A549 (cell line): ENCODE measurements at regions not wholly inside any gene's neighbourhood (a gene's known extent, or its start where the extent isn't known, plus 50 kb on each side); places are given as distances from the start of the nearest gene placed in this dataset.

Experiments
- ATAC-seq, 2 experiments: fragments of 200-7000 bp in 1 of 2; fragments of >200 bp in 1 of 2; cut with Nextera tagmentation in 1 of 2; cut with Tn5 transposase in 1 of 2; 3 replicates each; pipeline versions ENCODE4 v1.8.0 to v1.9.1; 2018 to 2020; ENCODE audit warnings: mild to moderate bottlenecking in 1 of 2, moderate library complexity in 1 of 2
- CTCF ChIA-PET: fragments of 300-600 bp; sonication (Branson Sonifier 250); formaldehyde crosslinking; extraction: SDS; loops from one replicate; lab custom pipeline; 2021; ENCODE audit warnings: antibody characterized with exemption, inconsistent platforms; lab: Yijun Ruan, JAX
- POLR2A ChIA-PET: fragments of 350-600 bp; formaldehyde crosslinking; extraction: SDS; loops from one replicate; lab custom pipeline; 2021; ENCODE audit warnings: antibody characterized with exemption, inconsistent platforms; lab: Yijun Ruan, JAX
- DNase-seq, 2 experiments: peaks; one replicate each; pipeline versions ENCODE4 v3.0.0 to v3.0.0-alpha.2; 2011 to 2016; ENCODE audit warnings: low read depth in 1 of 2, low spot score in 1 of 2
- FAIRE-seq: peaks from 2 replicates; lab custom pipeline; 2011; peaks lifted over from hg19 to GRCh38; lab: Jason Lieb, UNC
- H3K27ac ChIP-seq, 2 experiments: fragments of >200 bp; sonication (Bioruptor Twin); formaldehyde crosslinking; 3 replicates each; pipeline ENCODE4 v1.5.1; 2016 to 2017
- H3K4me1 ChIP-seq: fragments of >200 bp; sonication (Bioruptor Twin); formaldehyde crosslinking; 3 replicates; pipeline ENCODE4 v1.6.1; 2016
- H3K4me2 ChIP-seq: fragments of >200 bp; sonication (Bioruptor Twin); formaldehyde crosslinking; 3 replicates; pipeline ENCODE4 v1.6.1; 2016
- H3K4me3 ChIP-seq: fragments of >200 bp; sonication (Bioruptor Twin); formaldehyde crosslinking; 3 replicates; pipeline ENCODE4 v1.5.1; 2016
- H3K9me3 ChIP-seq: fragments of >200 bp; sonication (Bioruptor Twin); formaldehyde crosslinking; 3 replicates; pipeline ENCODE4 v1.6.1; 2016
- BCL3 ChIP-seq: fragments of >200 bp; sonication (Bioruptor Twin); formaldehyde crosslinking; IDR thresholded peaks from 3 replicates; pipeline ENCODE4 v1.6.1; 2016
- BHLHE40 ChIP-seq: IDR thresholded peaks from 2 replicates; pipeline ENCODE4 v1.6.1; 2012; ENCODE audit warnings: low read depth, low read length, inconsistent platforms
- CEBPB ChIP-seq, 2 experiments: fragments of >200 bp in 1 of 2; sonication (Bioruptor Twin) in 1 of 2; formaldehyde crosslinking in 1 of 2; IDR thresholded peaks; 2 replicates each; pipeline ENCODE4 v1.6.1; 2012 to 2016
- HDAC2 ChIP-seq: fragments of 200-600 bp; sonication (generic); IDR thresholded peaks from 2 replicates; pipeline ENCODE4 v1.6.1; 2016
- HMGXB4 ChIP-seq: fragments of 250-450 bp; sonication (Bioruptor Pico); IDR thresholded peaks from 2 replicates; pipeline ENCODE4 v1.5.0; 2021; ENCODE audit warnings: mild to moderate bottlenecking, moderate library complexity, borderline replicate concordance
- JUN ChIP-seq, 2 experiments: fragments of >200 bp; sonication (Bioruptor Twin); formaldehyde crosslinking; IDR thresholded peaks; 2 replicates in 1 of 2; 3 replicates in 1 of 2; pipeline ENCODE4 v1.6.1; 2016 to 2017
- MAZ ChIP-seq: fragments of 150-350 bp; IDR thresholded peaks from 2 replicates; pipeline ENCODE4 v1.6.1; 2014; ENCODE audit warnings: antibody characterized with exemption, low read depth, low read length, borderline replicate concordance
- NPAS2 ChIP-seq: fragments of 250-450 bp; sonication (Bioruptor Pico); IDR thresholded peaks from 2 replicates; pipeline ENCODE4 v1.8.0; 2022; ENCODE audit warnings: mild to moderate bottlenecking, moderate library complexity, borderline replicate concordance
- RAD21 ChIP-seq, 2 experiments: fragments of >200 bp in 1 of 2; sonication (Bioruptor Twin) in 1 of 2; formaldehyde crosslinking in 1 of 2; IDR thresholded peaks in 1 of 2; conservative IDR thresholded peaks in 1 of 2; 2 replicates in 1 of 2; 3 replicates in 1 of 2; pipeline ENCODE4 v1.6.1; 2012 to 2018; ENCODE audit warnings: inconsistent platforms in 1 of 2
- RARB ChIP-seq: fragments of 250-450 bp; sonication (Bioruptor Pico); IDR thresholded peaks from 2 replicates; pipeline ENCODE4 v1.8.0; 2021; ENCODE audit warnings: mild to moderate bottlenecking, moderate library complexity
- RCOR1 ChIP-seq: fragments of 150-350 bp; IDR thresholded peaks from 2 replicates; pipeline ENCODE4 v1.6.1; 2014; ENCODE audit warnings: antibody characterized with exemption, low read length, low read depth
- TFCP2L1 ChIP-seq: fragments of 250-450 bp; sonication (Bioruptor Pico); IDR thresholded peaks from 2 replicates; pipeline ENCODE4 v1.5.0; 2021; ENCODE audit warnings: mild to moderate bottlenecking
- ZC3H11A ChIP-seq: fragments of 450-650 bp; IDR thresholded peaks from 2 replicates; pipeline ENCODE4 v1.6.1; 2014; ENCODE audit warnings: antibody characterized with exemption, mild to moderate bottlenecking
- ZSCAN20 ChIP-seq: fragments of 250-450 bp; sonication (Bioruptor Pico); IDR thresholded peaks from 2 replicates; pipeline ENCODE4 v1.8.0; 2022; ENCODE audit warnings: mild to moderate bottlenecking, moderate library complexity
- WGBS: methylation state at CpG from one replicate; pipeline ENCODE4 v1.1.6; 2017; ENCODE audit errors: missing lambda C conversion rate; 5-methylcytosine and 5-hydroxymethylcytosine counted together
- TF ChIP-seq, protein P1 (sequence below): IDR thresholded peaks from 2 replicates; pipeline ENCODE4 v1.6.1; 2012
- TF ChIP-seq, protein P2 (sequence below): fragments of >200 bp; sonication (Bioruptor Twin); formaldehyde crosslinking; IDR thresholded peaks from 3 replicates; pipeline ENCODE4 v1.5.1; 2016

- TF ChIP-seq, protein P1, sequence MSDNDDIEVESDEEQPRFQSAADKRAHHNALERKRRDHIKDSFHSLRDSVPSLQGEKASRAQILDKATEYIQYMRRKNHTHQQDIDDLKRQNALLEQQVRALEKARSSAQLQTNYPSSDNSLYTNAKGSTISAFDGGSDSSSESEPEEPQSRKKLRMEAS, result no peak
- no peak for TF ChIP-seq ZSCAN20 (CRISPR knock-in tag)
These were observed 507.8 kb downstream of the CD83 start (continued) for GRCh38 chr6:14625173-14625895.

- TF ChIP-seq CEBPB (IDR thresholded peaks at IDR 0.05) (no peak), HMGXB4 (CRISPR knock-in tag) (no peak), JUN (IDR thresholded peaks at IDR 0.05) (no peak), RARB (CRISPR knock-in tag) (no peak), MAZ (no peak), BCL3 (no peak), NPAS2 (CRISPR knock-in tag) (no peak)
- TF ChIP-seq, all 56 proteins: peak for 0
- FAIRE-seq, result no peak
These were observed 509.0 kb downstream of the CD83 start for GRCh38 chr6:14626556-14626955.

GRCh38 chr6:14630016-14630415, 512.4 kb downstream of the CD83 start:
- no peaks in the 10 kb centered on the region for H3K4me1 ChIP-seq
- TF ChIP-seq BHLHE40, result no peak
- no peak for TF ChIP-seq TFCP2L1
- no peak for TF ChIP-seq RAD21 (conservative IDR thresholded peaks at IDR 0.05 in 1 of 2, IDR thresholded peaks at IDR 0.05 in 1 of 2)
- no peak for TF ChIP-seq ZC3H11A
- TF ChIP-seq HDAC2, result no peak
- TF ChIP-seq RCOR1, result no peak
- TF ChIP-seq, protein P2, sequence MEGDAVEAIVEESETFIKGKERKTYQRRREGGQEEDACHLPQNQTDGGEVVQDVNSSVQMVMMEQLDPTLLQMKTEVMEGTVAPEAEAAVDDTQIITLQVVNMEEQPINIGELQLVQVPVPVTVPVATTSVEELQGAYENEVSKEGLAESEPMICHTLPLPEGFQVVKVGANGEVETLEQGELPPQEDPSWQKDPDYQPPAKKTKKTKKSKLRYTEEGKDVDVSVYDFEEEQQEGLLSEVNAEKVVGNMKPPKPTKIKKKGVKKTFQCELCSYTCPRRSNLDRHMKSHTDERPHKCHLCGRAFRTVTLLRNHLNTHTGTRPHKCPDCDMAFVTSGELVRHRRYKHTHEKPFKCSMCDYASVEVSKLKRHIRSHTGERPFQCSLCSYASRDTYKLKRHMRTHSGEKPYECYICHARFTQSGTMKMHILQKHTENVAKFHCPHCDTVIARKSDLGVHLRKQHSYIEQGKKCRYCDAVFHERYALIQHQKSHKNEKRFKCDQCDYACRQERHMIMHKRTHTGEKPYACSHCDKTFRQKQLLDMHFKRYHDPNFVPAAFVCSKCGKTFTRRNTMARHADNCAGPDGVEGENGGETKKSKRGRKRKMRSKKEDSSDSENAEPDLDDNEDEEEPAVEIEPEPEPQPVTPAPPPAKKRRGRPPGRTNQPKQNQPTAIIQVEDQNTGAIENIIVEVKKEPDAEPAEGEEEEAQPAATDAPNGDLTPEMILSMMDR, result no peak
- no peak overlapping the region for H3K27ac ChIP-seq
- H3K4me3 ChIP-seq, result no peak overlapping the region
- ATAC-seq, result no peak
- no peaks in the 10 kb centered on the region for H3K9me3 ChIP-seq
- 75% methylated on average over 7 of the region's 12 CpGs for WGBS
- no peak overlapping the region for H3K4me2 ChIP-seq
- FAIRE-seq, result no peak
- ChIA-PET POLR2A (no interaction called here), CTCF (interaction anchor here (1.3 kb wide), 1 partner anchor 30 kb away, joined by 3 read pairs; no protein-coding TSS in a partner anchor)
- no peak for DNase-seq

More at GRCh38 chr6:14626556-14626955, 509.0 kb downstream of the CD83 start:
- POLR2A ChIA-PET, result no interaction called here
- DNase-seq (peak in 1 of 2 experiments; percentile 44), ATAC-seq (no peak)
- Histone ChIP-seq H3K4me3 (no peak overlapping the region), H3K9me3 (no peaks in the 10 kb centered on the region), H3K4me1 (peaks cover 15% of the 10 kb centered on the region), H3K4me2 (no peak overlapping the region), H3K27ac (peak overlapping the region in 1 of 2 experiments; percentile 54; a peak in 2 of 6 replicates)
- WGBS, result 66% methylated on average over 4 of the region's 6 CpGs
- CTCF ChIA-PET, result no interaction called here
